Esophagus squamous epithelium (tissue), 5 donors: ENCODE measurements at regions not wholly inside any gene's neighbourhood (a gene's known extent, or its start where the extent isn't known, plus 50 kb on each side); places are given as distances from the start of the nearest gene placed in this dataset.

Experiments
- DNase-seq: peaks from one replicate; lab custom pipeline; 2025; lab: John Stamatoyannopoulos, UW
- H3K27ac ChIP-seq, 4 donors: fragments of 200-600 bp; sonication (generic); one replicate each; pipeline ENCODE4 v1.5.1; 2016 to 2019; ENCODE audit warnings: mild to moderate bottlenecking in 1 of 4
- H3K27me3 ChIP-seq, 4 donors: fragments of 200-600 bp; sonication (generic); 1 replicate in 3 of 4; 2 replicates in 1 of 4; pipeline versions ENCODE4 v1.5.1 to v1.6.0; 2017 to 2021; ENCODE audit warnings: antibody characterized with exemption in 1 of 4
- H3K36me3 ChIP-seq, 3 donors: fragments of 200-600 bp; sonication (generic); one replicate each; pipeline ENCODE4 v1.5.1; 2016 to 2019
- H3K4me1 ChIP-seq, 3 donors: fragments of 200-600 bp; sonication (generic); one replicate each; pipeline ENCODE4 v1.5.1; 2017 to 2019
- H3K4me3 ChIP-seq, 4 donors: fragments of 200-600 bp; sonication (generic); 1 replicate in 3 of 4; 2 replicates in 1 of 4; pipeline ENCODE4 v1.5.1; 2016 to 2019; ENCODE audit warnings: mild to moderate bottlenecking in 2 of 4, moderate library complexity in 1 of 4
- H3K9me3 ChIP-seq, 3 donors: fragments of 200-600 bp; sonication (generic); one replicate each; pipeline ENCODE4 v1.5.1; 2016 to 2019
- POLR2A ChIP-seq, 4 donors: fragments of 450-650 bp; IDR thresholded peaks; one replicate each; pipeline ENCODE4 v1.6.1; 2017; ENCODE audit warnings: antibody characterized with exemption in 4 of 4, mild to moderate bottlenecking in 4 of 4, moderate library complexity in 3 of 4
- WGBS, 2 donors: methylation state at CpG; one replicate each; pipeline ENCODE4 v1.1.5; 2018; 5-methylcytosine and 5-hydroxymethylcytosine counted together
- intact Hi-C: fragments of 100-400 bp; cut with DNase I; formaldehyde crosslinking; loops from one replicate; pipeline ENCODE4 v1.15.0; 2022
- TF ChIP-seq, protein P1 (sequence below), 6 experiments: fragments of 450-650 bp in 4 of 6; fragments of 200-600 bp in 2 of 6; sonication (generic) in 2 of 6; IDR thresholded peaks; one replicate each; pipeline ENCODE4 v1.5.1; 2016 to 2019; ENCODE audit warnings: antibody characterized with exemption in 6 of 6, mild to moderate bottlenecking in 4 of 6, moderate library complexity in 4 of 6
- donor health status: DM: yes; HTN: yes; CAD: no.

DNA sequence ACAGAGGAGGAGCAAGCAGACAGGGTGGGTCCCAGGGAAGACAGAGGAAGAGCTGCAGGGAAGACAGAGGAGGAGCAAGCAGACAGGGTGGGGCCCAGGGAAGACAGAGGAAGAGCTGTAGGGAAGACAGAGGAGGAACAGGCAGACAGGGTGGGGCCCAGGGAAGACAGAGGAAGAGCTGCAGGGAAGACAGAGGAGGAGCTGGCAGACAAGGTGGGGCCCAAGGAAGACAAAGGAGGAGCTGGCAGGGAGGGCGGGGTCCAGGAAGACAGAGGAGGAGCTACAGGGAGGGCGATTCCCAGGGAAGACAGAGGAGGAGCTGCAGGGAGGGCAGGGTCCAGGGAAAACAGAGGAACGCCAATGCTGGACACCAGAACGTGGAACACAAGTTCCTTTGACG is 66.5 kb downstream of the PLXNA1 start:
- TF ChIP-seq POLR2A (IDR thresholded peaks at IDR 0.05): no peak
- TF ChIP-seq, protein P1, sequence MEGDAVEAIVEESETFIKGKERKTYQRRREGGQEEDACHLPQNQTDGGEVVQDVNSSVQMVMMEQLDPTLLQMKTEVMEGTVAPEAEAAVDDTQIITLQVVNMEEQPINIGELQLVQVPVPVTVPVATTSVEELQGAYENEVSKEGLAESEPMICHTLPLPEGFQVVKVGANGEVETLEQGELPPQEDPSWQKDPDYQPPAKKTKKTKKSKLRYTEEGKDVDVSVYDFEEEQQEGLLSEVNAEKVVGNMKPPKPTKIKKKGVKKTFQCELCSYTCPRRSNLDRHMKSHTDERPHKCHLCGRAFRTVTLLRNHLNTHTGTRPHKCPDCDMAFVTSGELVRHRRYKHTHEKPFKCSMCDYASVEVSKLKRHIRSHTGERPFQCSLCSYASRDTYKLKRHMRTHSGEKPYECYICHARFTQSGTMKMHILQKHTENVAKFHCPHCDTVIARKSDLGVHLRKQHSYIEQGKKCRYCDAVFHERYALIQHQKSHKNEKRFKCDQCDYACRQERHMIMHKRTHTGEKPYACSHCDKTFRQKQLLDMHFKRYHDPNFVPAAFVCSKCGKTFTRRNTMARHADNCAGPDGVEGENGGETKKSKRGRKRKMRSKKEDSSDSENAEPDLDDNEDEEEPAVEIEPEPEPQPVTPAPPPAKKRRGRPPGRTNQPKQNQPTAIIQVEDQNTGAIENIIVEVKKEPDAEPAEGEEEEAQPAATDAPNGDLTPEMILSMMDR (IDR thresholded peaks at IDR 0.05): no peak
- Histone ChIP-seq H3K36me3 (no peaks in the 10 kb centered on the region), H3K4me3 (no peak overlapping the region), H3K27me3 (no peaks in the 10 kb centered on the region), H3K9me3 (no peaks in the 10 kb centered on the region), H3K27ac (no peak overlapping the region), H3K4me1 (peaks cover 0 to 27% (median 0%) of the 10 kb centered on the region in 3 donors)
- 71 to 80% methylated on average over 5 of the region's 5 CpGs for WGBS, 2 donors
- intact Hi-C loops: no loop called here
- DNase-seq: no peak

DNA sequence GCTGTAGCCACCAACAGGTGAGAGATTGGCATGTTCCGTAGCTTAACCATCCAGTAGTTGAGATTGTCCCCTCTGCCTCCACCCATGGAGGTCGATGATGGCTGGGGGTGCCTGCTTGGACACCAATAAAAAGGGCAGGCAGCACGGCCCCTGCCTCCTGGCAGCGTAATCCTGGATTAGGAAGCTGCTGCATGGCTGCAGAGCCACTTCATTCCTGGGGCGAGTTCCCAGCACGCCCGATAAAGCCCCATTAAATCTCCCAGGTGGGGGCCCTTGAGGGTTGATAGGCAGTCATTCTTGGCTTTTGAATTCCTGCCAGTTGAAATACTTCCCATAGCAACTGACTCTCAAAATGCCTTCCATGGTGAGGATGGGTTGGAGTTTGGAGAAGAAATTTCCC is 67.8 kb downstream of the PLXNA1 start:
- no peak overlapping the region for H3K27ac ChIP-seq
- TF ChIP-seq, protein P1 (IDR thresholded peaks at IDR 0.05): no peak
- no peak for TF ChIP-seq POLR2A (IDR thresholded peaks at IDR 0.05)
- 70 to 82% methylated on average over 4 of the region's 7 CpGs for WGBS, 2 donors

DNA sequence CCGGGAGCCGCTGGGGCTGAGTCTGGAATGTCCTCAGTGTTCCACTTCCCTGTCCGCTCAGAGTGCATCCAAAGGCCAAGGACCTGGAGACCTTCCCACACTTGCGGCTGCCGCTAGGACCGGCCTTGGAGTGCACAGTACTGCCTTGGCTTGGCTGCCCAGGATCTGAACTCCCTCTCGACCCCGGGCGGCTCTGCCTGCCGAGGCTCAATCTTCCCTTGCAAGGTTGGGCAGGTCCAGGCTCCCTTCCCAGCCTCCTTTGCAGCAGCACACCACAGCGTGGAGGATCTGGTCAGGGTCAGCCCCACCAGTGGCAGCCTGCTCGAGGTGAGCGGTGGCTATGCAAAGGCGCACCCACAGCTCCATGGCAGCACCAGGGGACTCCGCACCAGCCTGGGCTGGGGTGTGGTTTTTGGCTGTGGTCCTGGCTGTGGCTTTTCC is 69.2 kb downstream of the PLXNA1 start:
- peaks cover 0 to 27% (median 0%) of the 10 kb centered on the region in 3 donors for H3K4me1 ChIP-seq
- no peak for DNase-seq
- 20 to 41% methylated on average over 1 to 5 of the region's 15 CpGs for WGBS, 2 donors
- H3K27ac ChIP-seq: no peak overlapping the region
- intact Hi-C loops: no loop called here
- H3K27me3 ChIP-seq: no peaks in the 10 kb centered on the region
- no peaks in the 10 kb centered on the region for H3K36me3 ChIP-seq
- no peak overlapping the region for H3K4me3 ChIP-seq
- peaks cover 0 to 11% (median 5%) of the 10 kb centered on the region in 3 donors for H3K9me3 ChIP-seq
- no peak for TF ChIP-seq POLR2A (IDR thresholded peaks at IDR 0.05)
- TF ChIP-seq, protein P1 (IDR thresholded peaks at IDR 0.05): no peak

More for the DNA sequence above, 67.8 kb downstream of the PLXNA1 start:
- H3K4me3 ChIP-seq: no peak overlapping the region
- no peaks in the 10 kb centered on the region for H3K9me3 ChIP-seq
- H3K36me3 ChIP-seq: no peaks in the 10 kb centered on the region
- no peaks in the 10 kb centered on the region for H3K27me3 ChIP-seq
- peaks cover 0 to 27% (median 0%) of the 10 kb centered on the region in 3 donors for H3K4me1 ChIP-seq
- no peak for DNase-seq
- intact Hi-C loops: no loop called here

DNA sequence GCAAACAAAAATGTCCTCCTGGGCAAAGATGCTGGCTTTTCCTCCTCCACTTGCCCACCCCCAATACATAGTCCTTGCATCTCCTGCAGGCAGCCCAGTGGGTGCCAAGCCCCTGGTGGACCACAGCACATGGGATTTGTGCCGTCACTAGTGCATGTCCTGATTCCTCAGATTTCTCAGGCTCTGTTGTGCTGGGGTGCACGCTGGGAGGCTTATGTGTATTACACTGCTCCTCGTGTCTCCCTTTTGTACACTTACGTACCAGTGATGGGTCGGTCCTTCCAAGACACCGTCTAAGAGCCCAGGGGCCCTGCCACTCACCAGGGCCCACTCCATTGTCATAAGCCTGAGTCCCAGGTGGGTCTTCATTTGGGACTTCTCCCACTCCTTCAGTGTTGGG is 70.1 kb downstream of the PLXNA1 start:
- intact Hi-C loops: no loop called here
- Histone ChIP-seq H3K4me3 (no peak overlapping the region), H3K4me1 (peaks cover 0 to 27% (median 0%) of the 10 kb centered on the region in 3 donors), H3K9me3 (peaks cover 0 to 19% (median 5%) of the 10 kb centered on the region in 3 donors), H3K27me3 (no peaks in the 10 kb centered on the region), H3K36me3 (no peaks in the 10 kb centered on the region), H3K27ac (no peak overlapping the region)
- 90 to 97% methylated on average over 5 to 6 of the region's 6 CpGs for WGBS, 2 donors
- DNase-seq: no peak
- TF ChIP-seq POLR2A (IDR thresholded peaks at IDR 0.05): no peak
- TF ChIP-seq, protein P1 (IDR thresholded peaks at IDR 0.05): no peak

DNA sequence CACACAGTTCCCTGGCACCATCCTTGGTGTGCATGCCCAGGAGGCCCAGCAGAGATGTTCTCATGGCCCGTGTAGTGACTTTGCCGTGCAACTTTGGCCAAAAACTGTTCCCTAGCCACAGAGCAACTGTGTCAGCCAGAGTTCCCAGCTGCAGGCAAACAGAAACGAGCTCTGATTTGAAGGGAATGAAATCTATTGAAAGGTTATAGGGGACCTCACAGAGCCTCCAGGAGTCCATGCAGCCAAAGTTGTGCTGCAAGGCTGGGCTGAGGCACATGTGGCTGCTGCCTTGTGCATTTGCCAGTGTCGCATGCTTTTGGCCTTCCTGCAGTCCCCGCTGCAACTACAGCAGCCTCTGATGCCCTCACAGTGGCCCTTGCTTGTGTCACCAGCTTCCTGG is 70.5 kb downstream of the PLXNA1 start:
- intact Hi-C loops: no loop called here
- DNase-seq: no peak

More for the DNA sequence above, 70.5 kb downstream of the PLXNA1 start:
- Histone ChIP-seq H3K9me3 (peaks cover 0 to 23% (median 5%) of the 10 kb centered on the region in 3 donors), H3K27me3 (no peaks in the 10 kb centered on the region), H3K4me1 (peaks cover 0 to 27% (median 0%) of the 10 kb centered on the region in 3 donors), H3K27ac (no peak overlapping the region), H3K36me3 (no peaks in the 10 kb centered on the region), H3K4me3 (no peak overlapping the region)
- 71 to 80% methylated on average over 4 of the region's 5 CpGs for WGBS, 2 donors
- TF ChIP-seq, protein P1 (IDR thresholded peaks at IDR 0.05): no peak
- no peak for TF ChIP-seq POLR2A (IDR thresholded peaks at IDR 0.05)
